HepG2 (cell line): ENCODE measurements at regions not wholly inside any gene's neighbourhood (a gene's known extent, or its start where the extent isn't known, plus 50 kb on each side); places are given as distances from the start of the nearest gene placed in this dataset.

ENCODE experiments used
- ATAC-seq: fragments of 200-7000 bp; cut with Tn5 transposase; 3 replicates; pipeline ENCODE4 v1.9.1; 2020; ENCODE audit warnings: mild to moderate bottlenecking, moderate library complexity
- BruUV-seq: library from RNA; stranded (reverse); fragments of 400-500 nt; replicated peaks from 2 replicates; lab custom pipeline; 2021; lab: Mats Ljungman, UMichigan
- CTCF ChIA-PET: fragments of 300-600 bp; formaldehyde crosslinking; extraction: SDS; loops from one replicate; lab custom pipeline; 2021; ENCODE audit warnings: low total read pairs, inconsistent platforms, low intra/inter-chr PET ratio; lab: Yijun Ruan, JAX
- POLR2A ChIA-PET: fragments of 350-600 bp; sonication (Branson Sonifier 250); formaldehyde crosslinking; loops from one replicate; lab custom pipeline; 2020; ENCODE audit warnings: antibody characterized with exemption, inconsistent platforms; lab: Yijun Ruan, JAX
- DNase-seq: peaks from one replicate; pipeline ENCODE4 v3.0.0-alpha.2; 2015; ENCODE audit warnings: low spot score
- FAIRE-seq: peaks from 3 replicates; lab custom pipeline; 2011; peaks lifted over from hg19 to GRCh38; lab: Jason Lieb, UNC
- H2AFZ ChIP-seq: one replicate; pipeline ENCODE4 v1.6.1; 2011; ENCODE audit warnings: low read length, inconsistent platforms
- H3K27ac ChIP-seq: fragments of 300-600 bp; 3 replicates; pipeline ENCODE4 v1.8.0; 2011; ENCODE audit warnings: mixed run types, mild to moderate bottlenecking, mixed read lengths, low read length, inconsistent platforms; ENCODE audit not compliant: insufficient read depth; ENCODE audit errors: extremely low read length
- H3K27me3 ChIP-seq, 2 experiments: fragments of 200-600 bp in 1 of 2; 2 replicates in 1 of 2; 3 replicates in 1 of 2; pipeline versions ENCODE4 v1.6.0 to v1.8.0; 2011; ENCODE audit warnings: low read length in 2 of 2, mild to moderate bottlenecking in 2 of 2, moderate library complexity in 2 of 2, inconsistent platforms in 1 of 2; ENCODE audit not compliant: insufficient read depth in 2 of 2, control insufficient read depth in 1 of 2
- H3K36me3 ChIP-seq, 2 experiments: fragments of 200-600 bp in 1 of 2; replicated peaks in 1 of 2; 2 replicates in 1 of 2; 3 replicates in 1 of 2; pipeline versions ENCODE4 v1.5.1 to v1.8.0; 2011; ENCODE audit warnings: low read length in 2 of 2, inconsistent platforms in 1 of 2; ENCODE audit not compliant: insufficient read depth in 2 of 2, control insufficient read depth in 1 of 2
- H3K4me1 ChIP-seq: 2 replicates; pipeline ENCODE4 v1.5.1; 2012; ENCODE audit warnings: low read length, inconsistent platforms; ENCODE audit not compliant: insufficient read depth
- H3K4me2 ChIP-seq: 2 replicates; pipeline ENCODE4 v1.6.0; 2011; ENCODE audit warnings: low read depth, low read length, inconsistent platforms
- H3K4me3 ChIP-seq, 3 experiments: fragments of 200-600 bp in 1 of 3; sonication (generic), shearing (Covaris generic) in 1 of 3; replicated peaks in 1 of 3; 2 replicates each; pipeline ENCODE4 v1.5.1; 2011 to 2016; ENCODE audit warnings: low read length in 3 of 3, inconsistent platforms in 2 of 3, low read depth in 2 of 3, mild to moderate bottlenecking in 2 of 3, control low read depth in 1 of 3, mixed read lengths in 1 of 3; ENCODE audit not compliant: insufficient read depth in 1 of 3
- H3K79me2 ChIP-seq: one replicate; pipeline ENCODE4 v1.6.1; 2011; ENCODE audit warnings: low read length, inconsistent platforms; ENCODE audit not compliant: insufficient read depth
- H3K9ac ChIP-seq: 2 replicates; pipeline ENCODE4 v1.6.0; 2011; ENCODE audit warnings: mild to moderate bottlenecking, low read depth, low read length, inconsistent platforms; ENCODE audit not compliant: insufficient read depth
- H3K9me3 ChIP-seq: 2 replicates; pipeline ENCODE4 v1.5.1; 2012; ENCODE audit warnings: mild to moderate bottlenecking, low read length
- H4K20me1 ChIP-seq: 2 replicates; pipeline ENCODE4 v1.6.0; 2011; ENCODE audit warnings: inconsistent platforms, mild to moderate bottlenecking, low read length, moderate library complexity; ENCODE audit not compliant: insufficient read depth
- ATF7 ChIP-seq, 2 experiments: fragments of 450-650 bp in 1 of 2; sonication (generic) in 1 of 2; formaldehyde crosslinking in 1 of 2; IDR thresholded peaks; 2 replicates each; pipeline versions ENCODE4 v1.4.0 to v1.6.1; 2016 to 2020; ENCODE audit warnings: antibody characterized with exemption in 1 of 2, mild to moderate bottlenecking in 1 of 2, missing genetic modification reagents in 1 of 2
- BHLHE40 ChIP-seq: IDR thresholded peaks from 2 replicates; pipeline ENCODE4 v1.6.1; 2011; ENCODE audit warnings: low read length, improper control_type of control experiment
- CBX1 ChIP-seq: IDR thresholded peaks from one replicate; pipeline ENCODE4 v1.6.1; 2016; ENCODE audit warnings: antibody characterized with exemption, low read depth
- CEBPG ChIP-seq: IDR thresholded peaks from 2 replicates; pipeline ENCODE4 v1.6.1; 2016
- HHEX ChIP-seq: IDR thresholded peaks from 2 replicates; pipeline ENCODE4 v1.6.1; 2016; ENCODE audit warnings: control low read depth
- MAFG ChIP-seq: sonication (generic); formaldehyde crosslinking; IDR thresholded peaks from 2 replicates; pipeline ENCODE4 v1.5.1; 2020; ENCODE audit warnings: mild to moderate bottlenecking, missing genetic modification reagents
- MTA3 ChIP-seq: sonication (generic); formaldehyde crosslinking; IDR thresholded peaks from 2 replicates; pipeline ENCODE4 v1.4.0; 2020; ENCODE audit warnings: missing genetic modification reagents
- MTF2 ChIP-seq: sonication (generic); formaldehyde crosslinking; IDR thresholded peaks from 2 replicates; pipeline ENCODE4 v1.5.0; 2020; ENCODE audit warnings: missing genetic modification reagents, borderline replicate concordance
- NFRKB ChIP-seq: fragments of 450-650 bp; IDR thresholded peaks from 2 replicates; pipeline ENCODE4 v1.6.1; 2017
- NONO ChIP-seq, 2 experiments: fragments of 450-650 bp in 1 of 2; sonication (generic) in 1 of 2; formaldehyde crosslinking in 1 of 2; IDR thresholded peaks in 1 of 2; conservative IDR thresholded peaks in 1 of 2; 2 replicates each; pipeline versions ENCODE4 v1.6.1 to v1.8.0; 2017 to 2022; ENCODE audit warnings: mild to moderate bottlenecking in 1 of 2, missing genetic modification reagents in 1 of 2, moderate library complexity in 1 of 2
- ONECUT2 ChIP-seq: sonication (generic); formaldehyde crosslinking; IDR thresholded peaks from 2 replicates; pipeline ENCODE4 v1.4.0; 2020; ENCODE audit warnings: missing genetic modification reagents
- POGZ ChIP-seq: sonication (generic); formaldehyde crosslinking; IDR thresholded peaks from 2 replicates; pipeline ENCODE4 v1.4.0; 2020; ENCODE audit warnings: mild to moderate bottlenecking, missing genetic modification reagents
- SALL2 ChIP-seq: sonication (generic); formaldehyde crosslinking; IDR thresholded peaks from 2 replicates; pipeline ENCODE4 v1.8.1; 2023; ENCODE audit warnings: mild to moderate bottlenecking, missing genetic modification reagents, inconsistent platforms
- TGIF2 ChIP-seq: IDR thresholded peaks from 2 replicates; pipeline ENCODE4 v1.6.1; 2016; ENCODE audit warnings: control low read depth, missing compliant biosample characterization
- ZEB1 ChIP-seq: IDR thresholded peaks from 2 replicates; pipeline ENCODE4 v1.6.1; 2012; ENCODE audit warnings: mild to moderate bottlenecking, low read depth, inconsistent platforms; ENCODE audit not compliant: insufficient replicate concordance
- ZNF629 ChIP-seq: sonication (generic); formaldehyde crosslinking; conservative IDR thresholded peaks from 2 replicates; pipeline ENCODE4 v1.5.0; 2020; ENCODE audit warnings: missing genetic modification reagents
- ZNF781 ChIP-seq: sonication (generic); formaldehyde crosslinking; IDR thresholded peaks from 2 replicates; pipeline ENCODE4 v1.5.1; 2020; ENCODE audit warnings: borderline replicate concordance, mild to moderate bottlenecking, missing genetic modification reagents; ENCODE audit errors: not compliant biosample characterization
- ZNF816 ChIP-seq: sonication (generic); formaldehyde crosslinking; IDR thresholded peaks from 2 replicates; pipeline ENCODE4 v1.8.0; 2022; ENCODE audit warnings: missing genetic modification reagents, mild to moderate bottlenecking, borderline replicate concordance
- WGBS: methylation state at CpG from one replicate; pipeline ENCODE4 v1.1.6; 2017; ENCODE audit warnings: low lambda C conversion rate; 5-methylcytosine and 5-hydroxymethylcytosine counted together
- in situ Hi-C: cut with HindIII; loops from 2 replicates; pipeline ENCODE4 v1.10.0; 2017; ENCODE audit warnings: low pct_unique_long_range_greater_than_20kb; ENCODE audit not compliant: extremely low pct_ligation_motif_present
- intact Hi-C: fragments of 100-400 bp; cut with micrococcal nuclease; formaldehyde crosslinking; loops from one replicate; pipeline ENCODE4 v1.10.0; 2022; ENCODE audit not compliant: unreplicated experiment
- TF ChIP-seq, protein P1 (sequence below): sonication (generic); formaldehyde crosslinking; IDR thresholded peaks from 2 replicates; pipeline ENCODE4 v1.4.0; 2020; ENCODE audit warnings: missing genetic modification reagents

DNA sequence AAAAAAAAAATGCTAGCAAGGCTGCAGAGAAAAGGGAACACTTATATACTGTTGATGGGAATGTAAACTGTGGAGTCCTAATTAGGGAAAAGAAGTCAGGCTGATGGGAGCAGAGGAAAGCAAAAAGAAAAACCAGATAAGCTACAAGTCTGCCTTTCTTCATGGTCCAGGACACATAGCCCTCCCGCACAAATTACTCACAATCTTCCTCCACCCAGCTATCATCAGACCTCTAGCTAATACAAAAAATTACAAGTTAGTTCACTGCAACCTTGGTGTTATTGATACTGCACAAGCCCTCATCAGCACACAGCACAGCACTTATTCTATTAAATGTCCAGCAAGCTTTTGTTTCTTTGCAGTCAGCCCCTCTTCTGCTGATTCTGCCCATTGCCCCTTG, 186.0 kb upstream of the ADRA1B start:
- POLR2A ChIA-PET = no interaction called here
- in situ Hi-C loops = no loop called here

DNA sequence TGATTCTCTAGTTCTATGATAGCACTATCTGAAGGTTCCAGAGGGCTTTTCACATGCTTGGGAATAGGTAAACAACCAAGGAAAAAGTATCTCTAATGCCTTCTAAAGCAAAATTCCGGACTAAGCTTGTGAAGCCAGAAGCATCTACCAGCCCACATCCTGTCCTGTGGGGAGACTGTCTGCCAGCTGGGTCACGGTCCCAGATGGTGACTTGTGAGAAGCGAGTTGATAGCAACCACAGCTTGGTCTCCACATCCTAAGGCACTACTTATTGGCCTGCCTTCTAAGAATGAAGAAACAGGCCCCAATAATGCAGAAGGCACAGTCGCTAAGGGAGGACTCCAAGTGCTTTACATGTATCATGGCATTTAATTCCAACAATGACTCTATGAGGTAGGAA, 184.1 kb upstream of the ADRA1B start:
- ChIA-PET POLR2A (no interaction called here), CTCF (no interaction called here)
- H3K27ac ChIP-seq = no peak overlapping the region
- no TSS peak for BruUV-seq
- ATAC-seq (no peak), DNase-seq (no peak), FAIRE-seq (no peak)
- no peaks in the 10 kb centered on the region for H4K20me1 ChIP-seq
- no peaks in the 10 kb centered on the region for H3K4me1 ChIP-seq
- no peaks in the 10 kb centered on the region; a peak in 1 of 5 replicates for H3K27me3 ChIP-seq
- no peak overlapping the region for H3K9ac ChIP-seq
- in situ Hi-C loops (no loop called here), intact Hi-C loops (no loop called here)
- H3K4me3 ChIP-seq = no peak overlapping the region
- 10% methylated on average over 3 of the region's 4 CpGs for WGBS
- H3K9me3 ChIP-seq = no peaks in the 10 kb centered on the region
- no peaks in the 10 kb centered on the region for H3K79me2 ChIP-seq
- no peaks in the 10 kb centered on the region for H3K36me3 ChIP-seq
- no peak overlapping the region for H3K4me2 ChIP-seq
- no peak overlapping the region for H2AFZ ChIP-seq
- no peak for TF ChIP-seq SALL2 (CRISPR knock-in tag)
- TF ChIP-seq BHLHE40 = no peak
- no peak for TF ChIP-seq ONECUT2 (CRISPR knock-in tag)
- no peak for TF ChIP-seq MAFG (CRISPR knock-in tag)
- no peak for TF ChIP-seq ZNF816 (CRISPR knock-in tag)
- TF ChIP-seq POGZ = no peak
- no peak for TF ChIP-seq MTA3 (CRISPR knock-in tag)
- no peak for TF ChIP-seq CBX1

More for the DNA sequence above, 186.0 kb upstream of the ADRA1B start:
- no peak overlapping the region for H3K27ac ChIP-seq
- 71% methylated on average over 1 of the region's 1 CpG for WGBS
- intact Hi-C loops = no loop called here
- no peaks in the 10 kb centered on the region for H3K4me1 ChIP-seq
- BruUV-seq = no TSS peak
- H3K79me2 ChIP-seq = no peaks in the 10 kb centered on the region
- ATAC-seq = no peak
- no peak overlapping the region for H3K4me2 ChIP-seq
- H4K20me1 ChIP-seq = no peaks in the 10 kb centered on the region
- no peak overlapping the region for H3K9ac ChIP-seq
- no peaks in the 10 kb centered on the region; a peak in 1 of 5 replicates for H3K27me3 ChIP-seq
- no peak overlapping the region for H3K4me3 ChIP-seq
- H3K36me3 ChIP-seq = no peaks in the 10 kb centered on the region
- CTCF ChIA-PET = no interaction called here
- no peak for TF ChIP-seq NONO (IDR thresholded peaks at IDR 0.05)
- TF ChIP-seq NONO (CRISPR knock-in tag; conservative IDR thresholded peaks at IDR 0.05) = no peak
- TF ChIP-seq MTF2 (CRISPR knock-in tag) = no peak
- no peak for TF ChIP-seq HHEX
- TF ChIP-seq CEBPG = no peak
- no peak for TF ChIP-seq NFRKB
- no peak for TF ChIP-seq ZNF629 (CRISPR knock-in tag)
- TF ChIP-seq, protein P1, sequence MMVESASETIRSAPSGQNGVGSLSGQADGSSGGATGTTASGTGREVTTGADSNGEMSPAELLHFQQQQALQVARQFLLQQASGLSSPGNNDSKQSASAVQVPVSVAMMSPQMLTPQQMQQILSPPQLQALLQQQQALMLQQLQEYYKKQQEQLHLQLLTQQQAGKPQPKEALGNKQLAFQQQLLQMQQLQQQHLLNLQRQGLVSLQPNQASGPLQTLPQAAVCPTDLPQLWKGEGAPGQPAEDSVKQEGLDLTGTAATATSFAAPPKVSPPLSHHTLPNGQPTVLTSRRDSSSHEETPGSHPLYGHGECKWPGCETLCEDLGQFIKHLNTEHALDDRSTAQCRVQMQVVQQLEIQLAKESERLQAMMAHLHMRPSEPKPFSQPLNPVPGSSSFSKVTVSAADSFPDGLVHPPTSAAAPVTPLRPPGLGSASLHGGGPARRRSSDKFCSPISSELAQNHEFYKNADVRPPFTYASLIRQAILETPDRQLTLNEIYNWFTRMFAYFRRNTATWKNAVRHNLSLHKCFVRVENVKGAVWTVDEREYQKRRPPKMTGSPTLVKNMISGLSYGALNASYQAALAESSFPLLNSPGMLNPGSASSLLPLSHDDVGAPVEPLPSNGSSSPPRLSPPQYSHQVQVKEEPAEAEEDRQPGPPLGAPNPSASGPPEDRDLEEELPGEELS (CRISPR knock-in tag) = no peak
- TF ChIP-seq ATF7 (IDR thresholded peaks at IDR 0.05) = no peak
- no peak for TF ChIP-seq ATF7 (CRISPR knock-in tag; IDR thresholded peaks at IDR 0.05)
- TF ChIP-seq ZNF781 (CRISPR knock-in tag) = no peak
- no peak for TF ChIP-seq ZEB1
- TF ChIP-seq TGIF2 (CRISPR knock-in tag) = no peak
- FAIRE-seq = no peak
- DNase-seq = no peak
- H3K9me3 ChIP-seq = no peaks in the 10 kb centered on the region
- no peak overlapping the region for H2AFZ ChIP-seq
